ENCODE measurements at regions not wholly inside any gene's neighbourhood (a gene's known extent, or its start where the extent isn't known, plus 50 kb on each side); places are given as distances from the start of the nearest gene placed in this dataset.

GRCh38 chr2:128622955-128623620 lies 304.4 kb upstream of the HS6ST1 start:
- TF ChIP-seq, protein P1, sequence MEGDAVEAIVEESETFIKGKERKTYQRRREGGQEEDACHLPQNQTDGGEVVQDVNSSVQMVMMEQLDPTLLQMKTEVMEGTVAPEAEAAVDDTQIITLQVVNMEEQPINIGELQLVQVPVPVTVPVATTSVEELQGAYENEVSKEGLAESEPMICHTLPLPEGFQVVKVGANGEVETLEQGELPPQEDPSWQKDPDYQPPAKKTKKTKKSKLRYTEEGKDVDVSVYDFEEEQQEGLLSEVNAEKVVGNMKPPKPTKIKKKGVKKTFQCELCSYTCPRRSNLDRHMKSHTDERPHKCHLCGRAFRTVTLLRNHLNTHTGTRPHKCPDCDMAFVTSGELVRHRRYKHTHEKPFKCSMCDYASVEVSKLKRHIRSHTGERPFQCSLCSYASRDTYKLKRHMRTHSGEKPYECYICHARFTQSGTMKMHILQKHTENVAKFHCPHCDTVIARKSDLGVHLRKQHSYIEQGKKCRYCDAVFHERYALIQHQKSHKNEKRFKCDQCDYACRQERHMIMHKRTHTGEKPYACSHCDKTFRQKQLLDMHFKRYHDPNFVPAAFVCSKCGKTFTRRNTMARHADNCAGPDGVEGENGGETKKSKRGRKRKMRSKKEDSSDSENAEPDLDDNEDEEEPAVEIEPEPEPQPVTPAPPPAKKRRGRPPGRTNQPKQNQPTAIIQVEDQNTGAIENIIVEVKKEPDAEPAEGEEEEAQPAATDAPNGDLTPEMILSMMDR (IDR thresholded peaks at IDR 0.05; ENCODE audit: insufficient read depth, low read length, poor library complexity, severe bottlenecking), result no peak
- TF ChIP-seq EZH2phosphoT487 (conservative IDR thresholded peaks at IDR 0.05; ENCODE audit: low read length), result no peak
